HepG2 (cell line): ENCODE measurements at regions not wholly inside any gene's neighbourhood (a gene's known extent, or its start where the extent isn't known, plus 50 kb on each side); places are given as distances from the start of the nearest gene placed in this dataset.

Experiments
- ATAC-seq: fragments of 200-7000 bp; cut with Tn5 transposase; 3 replicates; pipeline ENCODE4 v1.9.1; 2020; ENCODE audit warnings: mild to moderate bottlenecking, moderate library complexity
- BruUV-seq: library from RNA; stranded (reverse); fragments of 400-500 nt; replicated peaks from 2 replicates; lab custom pipeline; 2021; lab: Mats Ljungman, UMichigan
- CTCF ChIA-PET: fragments of 300-600 bp; formaldehyde crosslinking; extraction: SDS; loops from one replicate; lab custom pipeline; 2021; ENCODE audit warnings: low total read pairs, inconsistent platforms, low intra/inter-chr PET ratio; lab: Yijun Ruan, JAX
- POLR2A ChIA-PET: fragments of 350-600 bp; sonication (Branson Sonifier 250); formaldehyde crosslinking; loops from one replicate; lab custom pipeline; 2020; ENCODE audit warnings: antibody characterized with exemption, inconsistent platforms; lab: Yijun Ruan, JAX
- DNase-seq: peaks from one replicate; pipeline ENCODE4 v3.0.0-alpha.2; 2015; ENCODE audit warnings: low spot score
- FAIRE-seq: peaks from 3 replicates; lab custom pipeline; 2011; peaks lifted over from hg19 to GRCh38; lab: Jason Lieb, UNC
- H2AFZ ChIP-seq: one replicate; pipeline ENCODE4 v1.6.1; 2011; ENCODE audit warnings: low read length, inconsistent platforms
- H3K27ac ChIP-seq: fragments of 300-600 bp; 3 replicates; pipeline ENCODE4 v1.8.0; 2011; ENCODE audit warnings: mixed run types, mild to moderate bottlenecking, mixed read lengths, low read length, inconsistent platforms; ENCODE audit not compliant: insufficient read depth; ENCODE audit errors: extremely low read length
- H3K27me3 ChIP-seq, 2 experiments: fragments of 200-600 bp in 1 of 2; 2 replicates in 1 of 2; 3 replicates in 1 of 2; pipeline versions ENCODE4 v1.6.0 to v1.8.0; 2011; ENCODE audit warnings: low read length in 2 of 2, mild to moderate bottlenecking in 2 of 2, moderate library complexity in 2 of 2, inconsistent platforms in 1 of 2; ENCODE audit not compliant: insufficient read depth in 2 of 2, control insufficient read depth in 1 of 2
- H3K36me3 ChIP-seq, 2 experiments: fragments of 200-600 bp in 1 of 2; replicated peaks in 1 of 2; 2 replicates in 1 of 2; 3 replicates in 1 of 2; pipeline versions ENCODE4 v1.5.1 to v1.8.0; 2011; ENCODE audit warnings: low read length in 2 of 2, inconsistent platforms in 1 of 2; ENCODE audit not compliant: insufficient read depth in 2 of 2, control insufficient read depth in 1 of 2
- H3K4me1 ChIP-seq: 2 replicates; pipeline ENCODE4 v1.5.1; 2012; ENCODE audit warnings: low read length, inconsistent platforms; ENCODE audit not compliant: insufficient read depth
- H3K4me2 ChIP-seq: 2 replicates; pipeline ENCODE4 v1.6.0; 2011; ENCODE audit warnings: low read depth, low read length, inconsistent platforms
- H3K4me3 ChIP-seq, 3 experiments: fragments of 200-600 bp in 1 of 3; sonication (generic), shearing (Covaris generic) in 1 of 3; replicated peaks in 1 of 3; 2 replicates each; pipeline ENCODE4 v1.5.1; 2011 to 2016; ENCODE audit warnings: low read length in 3 of 3, inconsistent platforms in 2 of 3, low read depth in 2 of 3, mild to moderate bottlenecking in 2 of 3, control low read depth in 1 of 3, mixed read lengths in 1 of 3; ENCODE audit not compliant: insufficient read depth in 1 of 3
- H3K79me2 ChIP-seq: one replicate; pipeline ENCODE4 v1.6.1; 2011; ENCODE audit warnings: low read length, inconsistent platforms; ENCODE audit not compliant: insufficient read depth
- H3K9ac ChIP-seq: 2 replicates; pipeline ENCODE4 v1.6.0; 2011; ENCODE audit warnings: mild to moderate bottlenecking, low read depth, low read length, inconsistent platforms; ENCODE audit not compliant: insufficient read depth
- H3K9me3 ChIP-seq: 2 replicates; pipeline ENCODE4 v1.5.1; 2012; ENCODE audit warnings: mild to moderate bottlenecking, low read length
- H4K20me1 ChIP-seq: 2 replicates; pipeline ENCODE4 v1.6.0; 2011; ENCODE audit warnings: inconsistent platforms, mild to moderate bottlenecking, low read length, moderate library complexity; ENCODE audit not compliant: insufficient read depth
- CEBPG ChIP-seq: IDR thresholded peaks from 2 replicates; pipeline ENCODE4 v1.6.1; 2016
- EZH2 ChIP-seq: conservative IDR thresholded peaks from 2 replicates; pipeline ENCODE4 v1.6.1; 2012; ENCODE audit warnings: mild to moderate bottlenecking, low read depth, low read length, moderate library complexity
- KDM5B ChIP-seq: sonication (generic); formaldehyde crosslinking; IDR thresholded peaks from 2 replicates; pipeline ENCODE4 v1.4.0; 2020; ENCODE audit warnings: missing genetic modification reagents, mild to moderate bottlenecking, borderline replicate concordance
- MAZ ChIP-seq, 2 experiments: sonication (generic) in 1 of 2; formaldehyde crosslinking in 1 of 2; IDR thresholded peaks; 2 replicates each; pipeline versions ENCODE4 v1.5.0 to v1.6.1; 2012 to 2020; ENCODE audit warnings: low read depth in 2 of 2, mild to moderate bottlenecking in 2 of 2, borderline replicate concordance in 1 of 2, improper control_type of control experiment in 1 of 2, low read length in 1 of 2, missing genetic modification reagents in 1 of 2, moderate library complexity in 1 of 2
- NFIC ChIP-seq: IDR thresholded peaks from 2 replicates; pipeline ENCODE4 v1.6.1; 2012; ENCODE audit warnings: mild to moderate bottlenecking, low read length, inconsistent platforms
- TBX3 ChIP-seq: fragments of 450-650 bp; IDR thresholded peaks from 2 replicates; pipeline ENCODE4 v1.6.1; 2017; ENCODE audit warnings: antibody characterized with exemption, mild to moderate bottlenecking, inconsistent platforms, borderline replicate concordance
- TOPORS ChIP-seq: sonication (generic); formaldehyde crosslinking; IDR thresholded peaks from 2 replicates; pipeline ENCODE4 v1.8.0; 2023; ENCODE audit warnings: mild to moderate bottlenecking, missing genetic modification reagents
- ZBTB20 ChIP-seq: sonication (generic); formaldehyde crosslinking; IDR thresholded peaks from 2 replicates; pipeline ENCODE4 v1.8.1; 2023; ENCODE audit warnings: missing genetic modification reagents, low read depth, mild to moderate bottlenecking, borderline replicate concordance
- ZMYM4 ChIP-seq: sonication (generic); formaldehyde crosslinking; IDR thresholded peaks from 2 replicates; pipeline ENCODE4 v1.8.1; 2023; ENCODE audit warnings: mild to moderate bottlenecking, missing genetic modification reagents
- ZNF629 ChIP-seq: sonication (generic); formaldehyde crosslinking; conservative IDR thresholded peaks from 2 replicates; pipeline ENCODE4 v1.5.0; 2020; ENCODE audit warnings: missing genetic modification reagents
- ZNF737 ChIP-seq: sonication (generic); formaldehyde crosslinking; IDR thresholded peaks from 2 replicates; pipeline ENCODE4 v1.5.0; 2020; ENCODE audit warnings: missing genetic modification reagents, mild to moderate bottlenecking, borderline replicate concordance
- WGBS: methylation state at CpG from one replicate; pipeline ENCODE4 v1.1.6; 2017; ENCODE audit warnings: low lambda C conversion rate; 5-methylcytosine and 5-hydroxymethylcytosine counted together
- in situ Hi-C: cut with HindIII; loops from 2 replicates; pipeline ENCODE4 v1.10.0; 2017; ENCODE audit warnings: low pct_unique_long_range_greater_than_20kb; ENCODE audit not compliant: extremely low pct_ligation_motif_present
- intact Hi-C: fragments of 100-400 bp; cut with micrococcal nuclease; formaldehyde crosslinking; loops from one replicate; pipeline ENCODE4 v1.10.0; 2022; ENCODE audit not compliant: unreplicated experiment
- TF ChIP-seq, protein P1 (sequence below): sonication (generic); formaldehyde crosslinking; conservative IDR thresholded peaks from 2 replicates; pipeline ENCODE4 v1.4.0; 2020; ENCODE audit warnings: missing genetic modification reagents
- TF ChIP-seq, protein P2 (sequence below): IDR thresholded peaks from 2 replicates; pipeline ENCODE4 v1.6.1; 2016; ENCODE audit warnings: low read depth, missing genetic modification reagents, missing compliant biosample characterization

DNA sequence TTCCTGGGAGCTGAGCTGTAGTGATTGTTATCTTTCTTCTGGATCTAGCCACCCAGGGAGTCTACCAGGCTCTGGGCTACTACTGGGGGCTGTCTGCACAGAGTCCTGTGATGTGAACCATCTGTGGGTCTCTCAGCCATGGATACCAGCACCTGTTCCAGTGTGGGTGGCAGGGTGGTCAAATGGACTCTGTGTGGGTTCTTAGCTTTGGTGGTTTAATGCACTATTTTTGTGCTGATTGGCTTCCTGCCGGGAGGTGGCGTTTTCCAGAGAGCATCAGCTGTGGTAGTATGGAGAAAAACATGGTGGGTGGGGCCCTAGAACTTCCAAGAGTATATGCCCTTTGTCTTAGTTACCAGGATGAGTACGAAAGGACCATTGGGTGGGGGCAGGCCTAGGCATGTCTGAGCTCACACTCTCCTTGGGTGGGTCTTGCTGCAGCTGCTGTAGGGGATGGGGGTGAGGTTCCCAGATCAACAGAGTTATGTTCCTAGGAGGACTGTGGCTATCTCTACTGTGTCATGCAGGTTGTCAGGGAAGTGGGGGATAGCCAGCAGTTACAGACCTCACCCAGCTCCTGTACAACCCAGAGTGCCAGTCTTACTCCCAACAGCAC is 264.8 kb upstream of the LDB2 start:
- no peak overlapping the region for H3K4me3 ChIP-seq
- H3K36me3 ChIP-seq = no peaks in the 10 kb centered on the region
- FAIRE-seq = no peak
- in situ Hi-C loops = no loop called here
- H3K9ac ChIP-seq = no peak overlapping the region
- no peak overlapping the region for H3K4me2 ChIP-seq
- no peak overlapping the region for H3K27ac ChIP-seq
- no peaks in the 10 kb centered on the region for H3K27me3 ChIP-seq
- BruUV-seq = no TSS peak
- POLR2A ChIA-PET = no interaction called here
- intact Hi-C loops = no loop called here
- CTCF ChIA-PET = no interaction called here
- no peaks in the 10 kb centered on the region for H4K20me1 ChIP-seq
- no peak for ATAC-seq
- no peaks in the 10 kb centered on the region for H3K79me2 ChIP-seq
- TF ChIP-seq TOPORS (CRISPR knock-in tag) (no peak), TBX3 (no peak), ZNF629 (CRISPR knock-in tag) (no peak), ZNF737 (CRISPR knock-in tag) (no peak)
- 5% methylated on average over 3 of the region's 3 CpGs for WGBS
- DNase-seq = no peak
- H2AFZ ChIP-seq = no peak overlapping the region
- no peaks in the 10 kb centered on the region for H3K9me3 ChIP-seq
- no peaks in the 10 kb centered on the region for H3K4me1 ChIP-seq

DNA sequence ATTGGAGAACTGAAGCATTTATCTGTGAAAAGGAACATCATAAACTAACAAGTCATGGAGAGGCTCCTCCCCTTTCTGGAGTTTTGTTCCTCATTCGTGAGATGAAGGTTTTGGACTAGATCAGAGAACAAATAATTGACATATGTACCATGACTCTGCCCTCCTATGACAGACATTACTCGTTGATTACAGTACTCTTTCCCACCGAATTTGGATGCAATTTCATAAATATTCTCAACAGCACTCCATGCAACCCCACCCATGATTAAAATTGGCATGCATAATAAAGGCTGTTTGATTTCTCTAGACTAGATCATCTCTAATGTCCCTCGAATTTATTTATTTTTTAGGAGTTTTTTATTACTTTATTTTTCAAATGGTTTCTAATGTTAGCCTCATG is 258.9 kb upstream of the LDB2 start:
- no peak overlapping the region for H3K9ac ChIP-seq
- H3K79me2 ChIP-seq = no peaks in the 10 kb centered on the region
- intact Hi-C loops (no loop called here), in situ Hi-C loops (no loop called here)
- ChIA-PET CTCF (no interaction called here), POLR2A (no interaction called here)
- FAIRE-seq = no peak
- no peaks in the 10 kb centered on the region for H4K20me1 ChIP-seq
- no TSS peak for BruUV-seq
- H3K27me3 ChIP-seq = no peaks in the 10 kb centered on the region
- 0% methylated on average over 4 of the region's 4 CpGs for WGBS
- H3K36me3 ChIP-seq = no peaks in the 10 kb centered on the region
- H3K4me3 ChIP-seq = no peak overlapping the region
- H3K9me3 ChIP-seq = no peaks in the 10 kb centered on the region
- DNase-seq = no peak
- H2AFZ ChIP-seq = no peak overlapping the region
- H3K4me2 ChIP-seq = no peak overlapping the region
- ATAC-seq = no peak
- no peak overlapping the region for H3K27ac ChIP-seq
- no peaks in the 10 kb centered on the region for H3K4me1 ChIP-seq
- no peak for TF ChIP-seq EZH2
- TF ChIP-seq ZBTB20 (CRISPR knock-in tag) = no peak
- TF ChIP-seq, protein P1, sequence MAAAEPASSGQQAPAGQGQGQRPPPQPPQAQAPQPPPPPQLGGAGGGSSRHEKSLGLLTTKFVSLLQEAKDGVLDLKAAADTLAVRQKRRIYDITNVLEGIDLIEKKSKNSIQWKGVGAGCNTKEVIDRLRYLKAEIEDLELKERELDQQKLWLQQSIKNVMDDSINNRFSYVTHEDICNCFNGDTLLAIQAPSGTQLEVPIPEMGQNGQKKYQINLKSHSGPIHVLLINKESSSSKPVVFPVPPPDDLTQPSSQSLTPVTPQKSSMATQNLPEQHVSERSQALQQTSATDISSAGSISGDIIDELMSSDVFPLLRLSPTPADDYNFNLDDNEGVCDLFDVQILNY (CRISPR knock-in tag) = no peak
- no peak for TF ChIP-seq CEBPG (CRISPR knock-in tag)
- TF ChIP-seq NFIC = no peak
- no peak for TF ChIP-seq MAZ (IDR thresholded peaks at IDR 0.05; ENCODE audit: borderline replicate concordance, low read depth, low read length)
- no peak for TF ChIP-seq MAZ (CRISPR knock-in tag; IDR thresholded peaks at IDR 0.05; ENCODE audit: low read depth)
- TF ChIP-seq KDM5B (CRISPR knock-in tag) = no peak
- TF ChIP-seq ZMYM4 (CRISPR knock-in tag) = no peak
- TF ChIP-seq, protein P2, sequence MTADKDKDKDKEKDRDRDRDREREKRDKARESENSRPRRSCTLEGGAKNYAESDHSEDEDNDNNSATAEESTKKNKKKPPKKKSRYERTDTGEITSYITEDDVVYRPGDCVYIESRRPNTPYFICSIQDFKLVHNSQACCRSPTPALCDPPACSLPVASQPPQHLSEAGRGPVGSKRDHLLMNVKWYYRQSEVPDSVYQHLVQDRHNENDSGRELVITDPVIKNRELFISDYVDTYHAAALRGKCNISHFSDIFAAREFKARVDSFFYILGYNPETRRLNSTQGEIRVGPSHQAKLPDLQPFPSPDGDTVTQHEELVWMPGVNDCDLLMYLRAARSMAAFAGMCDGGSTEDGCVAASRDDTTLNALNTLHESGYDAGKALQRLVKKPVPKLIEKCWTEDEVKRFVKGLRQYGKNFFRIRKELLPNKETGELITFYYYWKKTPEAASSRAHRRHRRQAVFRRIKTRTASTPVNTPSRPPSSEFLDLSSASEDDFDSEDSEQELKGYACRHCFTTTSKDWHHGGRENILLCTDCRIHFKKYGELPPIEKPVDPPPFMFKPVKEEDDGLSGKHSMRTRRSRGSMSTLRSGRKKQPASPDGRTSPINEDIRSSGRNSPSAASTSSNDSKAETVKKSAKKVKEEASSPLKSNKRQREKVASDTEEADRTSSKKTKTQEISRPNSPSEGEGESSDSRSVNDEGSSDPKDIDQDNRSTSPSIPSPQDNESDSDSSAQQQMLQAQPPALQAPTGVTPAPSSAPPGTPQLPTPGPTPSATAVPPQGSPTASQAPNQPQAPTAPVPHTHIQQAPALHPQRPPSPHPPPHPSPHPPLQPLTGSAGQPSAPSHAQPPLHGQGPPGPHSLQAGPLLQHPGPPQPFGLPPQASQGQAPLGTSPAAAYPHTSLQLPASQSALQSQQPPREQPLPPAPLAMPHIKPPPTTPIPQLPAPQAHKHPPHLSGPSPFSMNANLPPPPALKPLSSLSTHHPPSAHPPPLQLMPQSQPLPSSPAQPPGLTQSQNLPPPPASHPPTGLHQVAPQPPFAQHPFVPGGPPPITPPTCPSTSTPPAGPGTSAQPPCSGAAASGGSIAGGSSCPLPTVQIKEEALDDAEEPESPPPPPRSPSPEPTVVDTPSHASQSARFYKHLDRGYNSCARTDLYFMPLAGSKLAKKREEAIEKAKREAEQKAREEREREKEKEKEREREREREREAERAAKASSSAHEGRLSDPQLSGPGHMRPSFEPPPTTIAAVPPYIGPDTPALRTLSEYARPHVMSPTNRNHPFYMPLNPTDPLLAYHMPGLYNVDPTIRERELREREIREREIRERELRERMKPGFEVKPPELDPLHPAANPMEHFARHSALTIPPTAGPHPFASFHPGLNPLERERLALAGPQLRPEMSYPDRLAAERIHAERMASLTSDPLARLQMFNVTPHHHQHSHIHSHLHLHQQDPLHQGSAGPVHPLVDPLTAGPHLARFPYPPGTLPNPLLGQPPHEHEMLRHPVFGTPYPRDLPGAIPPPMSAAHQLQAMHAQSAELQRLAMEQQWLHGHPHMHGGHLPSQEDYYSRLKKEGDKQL (CRISPR knock-in tag) = no peak
